ENCODE measurements at regions not wholly inside any gene's neighbourhood (a gene's known extent, or its start where the extent isn't known, plus 50 kb on each side); places are given as distances from the start of the nearest gene placed in this dataset.

DNA sequence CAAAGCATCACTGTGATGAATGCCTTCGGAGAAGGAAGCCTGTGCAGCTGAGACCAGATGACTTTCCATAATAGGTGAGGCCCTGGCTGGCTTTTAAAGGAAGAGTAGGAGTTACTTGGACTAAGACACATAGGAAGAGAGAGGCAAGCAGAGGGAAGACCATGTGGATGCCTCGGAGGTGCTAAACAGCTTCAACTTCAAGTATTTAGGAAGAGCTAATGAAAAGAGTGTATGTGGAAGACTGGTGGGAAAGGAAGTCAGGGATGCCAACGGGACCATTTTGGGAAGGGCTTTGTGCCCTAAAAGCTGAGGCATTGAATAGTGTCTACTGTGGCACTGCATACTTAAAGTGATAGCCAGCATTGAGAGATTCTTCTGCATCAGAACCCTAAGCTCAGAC, 69.3 kb upstream of the OPCML start:
- TF ChIP-seq, protein P1, sequence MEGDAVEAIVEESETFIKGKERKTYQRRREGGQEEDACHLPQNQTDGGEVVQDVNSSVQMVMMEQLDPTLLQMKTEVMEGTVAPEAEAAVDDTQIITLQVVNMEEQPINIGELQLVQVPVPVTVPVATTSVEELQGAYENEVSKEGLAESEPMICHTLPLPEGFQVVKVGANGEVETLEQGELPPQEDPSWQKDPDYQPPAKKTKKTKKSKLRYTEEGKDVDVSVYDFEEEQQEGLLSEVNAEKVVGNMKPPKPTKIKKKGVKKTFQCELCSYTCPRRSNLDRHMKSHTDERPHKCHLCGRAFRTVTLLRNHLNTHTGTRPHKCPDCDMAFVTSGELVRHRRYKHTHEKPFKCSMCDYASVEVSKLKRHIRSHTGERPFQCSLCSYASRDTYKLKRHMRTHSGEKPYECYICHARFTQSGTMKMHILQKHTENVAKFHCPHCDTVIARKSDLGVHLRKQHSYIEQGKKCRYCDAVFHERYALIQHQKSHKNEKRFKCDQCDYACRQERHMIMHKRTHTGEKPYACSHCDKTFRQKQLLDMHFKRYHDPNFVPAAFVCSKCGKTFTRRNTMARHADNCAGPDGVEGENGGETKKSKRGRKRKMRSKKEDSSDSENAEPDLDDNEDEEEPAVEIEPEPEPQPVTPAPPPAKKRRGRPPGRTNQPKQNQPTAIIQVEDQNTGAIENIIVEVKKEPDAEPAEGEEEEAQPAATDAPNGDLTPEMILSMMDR (IDR thresholded peaks at IDR 0.05): no peak
- TF ChIP-seq POLR2A (IDR thresholded peaks at IDR 0.05): no peak
- H3K4me3 ChIP-seq (ENCODE audit: low read depth, poor library complexity, severe bottlenecking): no peak overlapping the region
- intact Hi-C loops (cut with DNase I; ENCODE audit: low total_unique reads): no loop called here
- DNase-seq (ENCODE audit: low spot score in 2 of 2): no peak
- WGBS, 2 donors: 78 to 82% methylated on average over 3 of the region's 3 CpGs

- TF ChIP-seq, protein P1 (IDR thresholded peaks at IDR 0.05): no peak
- TF ChIP-seq POLR2A (IDR thresholded peaks at IDR 0.05): no peak
- H3K4me3 ChIP-seq (ENCODE audit: low read depth, poor library complexity, severe bottlenecking): no peak overlapping the region
- no peak for DNase-seq (ENCODE audit: low spot score in 2 of 2)
- WGBS, 2 donors: 51 to 56% methylated on average over 6 of the region's 6 CpGs
- intact Hi-C loops (cut with DNase I; ENCODE audit: low total_unique reads): no loop called here
Observed at GRCh38 chr11:133600786-133601185, 68.5 kb upstream of the OPCML start.

- 86 to 87% methylated on average over 5 of the region's 5 CpGs for WGBS, 2 donors
- H3K4me3 ChIP-seq (ENCODE audit: low read depth, poor library complexity, severe bottlenecking): no peak overlapping the region
- TF ChIP-seq, protein P1 (IDR thresholded peaks at IDR 0.05): no peak
- TF ChIP-seq POLR2A (IDR thresholded peaks at IDR 0.05): no peak
- no peak for DNase-seq (ENCODE audit: low spot score in 2 of 2)
- intact Hi-C loops (cut with DNase I; ENCODE audit: low total_unique reads): no loop called here
Observed at GRCh38 chr11:133600306-133600705, 68.0 kb upstream of the OPCML start.

- DNase-seq (ENCODE audit: low spot score in 2 of 2): no peak
- H3K4me3 ChIP-seq (ENCODE audit: low read depth, poor library complexity, severe bottlenecking): no peak overlapping the region
- TF ChIP-seq POLR2A (IDR thresholded peaks at IDR 0.05): no peak
- TF ChIP-seq, protein P1 (IDR thresholded peaks at IDR 0.05): no peak
- WGBS, 2 donors: 69 to 72% methylated on average over 3 of the region's 3 CpGs
- intact Hi-C loops (cut with DNase I; ENCODE audit: low total_unique reads): no loop called here
Observed at GRCh38 chr11:133598906-133599305, 66.6 kb upstream of the OPCML start.

GRCh38 chr11:133597236-133597635, 64.9 kb upstream of the OPCML start:
- 77% methylated on average over 3 of the region's 3 CpGs for WGBS, 2 donors

More at GRCh38 chr11:133597236-133597635, 64.9 kb upstream of the OPCML start:
- TF ChIP-seq, protein P1 (IDR thresholded peaks at IDR 0.05): no peak
- TF ChIP-seq POLR2A (IDR thresholded peaks at IDR 0.05): no peak
- intact Hi-C loops (cut with DNase I; ENCODE audit: low total_unique reads): no loop called here
- no peak overlapping the region for H3K4me3 ChIP-seq (ENCODE audit: low read depth, poor library complexity, severe bottlenecking)
- no peak for DNase-seq (ENCODE audit: low spot score in 2 of 2)

Data from lower leg skin (tissue), 4 donors.